ENCODE measurements at regions not wholly inside any gene's neighbourhood (a gene's known extent, or its start where the extent isn't known, plus 50 kb on each side); places are given as distances from the start of the nearest gene placed in this dataset.

GRCh38 chr6:40011844-40012243 is 77.6 kb upstream of the MOCS1 start:
- WGBS, 3 donors, result 85 to 92% (median 89%) methylated on average over 4 of the region's 4 CpGs
- H3K4me3 ChIP-seq, result no peak overlapping the region
- H3K4me1 ChIP-seq (ENCODE audit: insufficient read depth), result no peaks in the 10 kb centered on the region
- TF ChIP-seq EP300 (IDR thresholded peaks at IDR 0.05) (no peak), CTCF (IDR thresholded peaks at IDR 0.05) (no peak), POLR2A (IDR thresholded peaks at IDR 0.05) (no peak)
- intact Hi-C loops (cut with DNase I), result no loop called here
- no peaks in the 10 kb centered on the region for H3K36me3 ChIP-seq
- H3K27ac ChIP-seq, result no peak overlapping the region
- no peaks in the 10 kb centered on the region for H3K9me3 ChIP-seq
- H3K27me3 ChIP-seq, result no peaks in the 10 kb centered on the region
- no peak for DNase-seq

- Histone ChIP-seq H3K4me1 (ENCODE audit: insufficient read depth) (no peaks in the 10 kb centered on the region), H3K27me3 (no peaks in the 10 kb centered on the region), H3K36me3 (no peaks in the 10 kb centered on the region), H3K27ac (no peak overlapping the region), H3K9me3 (peaks cover 0 to 2% of the 10 kb centered on the region in 2 donors), H3K4me3 (no peak overlapping the region)
- no peak for DNase-seq
- TF ChIP-seq CTCF (IDR thresholded peaks at IDR 0.05), result no peak
- no peak for TF ChIP-seq POLR2A (IDR thresholded peaks at IDR 0.05)
- no peak for TF ChIP-seq EP300 (IDR thresholded peaks at IDR 0.05)
- whole genome bisulfite sequencing, 3 donors, result 49 to 64% (median 61%) methylated on average over 4 of the region's 4 CpGs
- intact Hi-C loops (cut with DNase I), result no loop called here
Observed at GRCh38 chr6:40000964-40001515, 66.8 kb upstream of the MOCS1 start.

- WGBS, 3 donors, result 55 to 61% (median 57%) methylated on average over 11 of the region's 11 CpGs
- TF ChIP-seq POLR2A (IDR thresholded peaks at IDR 0.05) (no peak), CTCF (IDR thresholded peaks at IDR 0.05) (no peak), EP300 (IDR thresholded peaks at IDR 0.05) (no peak)
- no peak overlapping the region for H3K27ac ChIP-seq
- H3K36me3 ChIP-seq, result no peaks in the 10 kb centered on the region
- peaks cover 0 to 2% of the 10 kb centered on the region in 2 donors for H3K9me3 ChIP-seq
- no peaks in the 10 kb centered on the region for H3K4me1 ChIP-seq (ENCODE audit: insufficient read depth)
- intact Hi-C loops (cut with DNase I), result no loop called here
- DNase-seq, result no peak
- no peak overlapping the region for H3K4me3 ChIP-seq
- no peaks in the 10 kb centered on the region for H3K27me3 ChIP-seq
Observed at GRCh38 chr6:39999006-39999867, 65.0 kb upstream of the MOCS1 start.

GRCh38 chr6:39998126-39998525 is 63.9 kb upstream of the MOCS1 start:
- no peaks in the 10 kb centered on the region for H3K27me3 ChIP-seq
- no peaks in the 10 kb centered on the region for H3K36me3 ChIP-seq
- DNase-seq, result no peak
- 79 to 94% (median 93%) methylated on average over 4 of the region's 4 CpGs for WGBS, 3 donors
- H3K4me3 ChIP-seq, result no peak overlapping the region
- intact Hi-C loops (cut with DNase I), result no loop called here
- TF ChIP-seq CTCF (IDR thresholded peaks at IDR 0.05), result no peak
- TF ChIP-seq POLR2A (IDR thresholded peaks at IDR 0.05), result no peak
- TF ChIP-seq EP300 (IDR thresholded peaks at IDR 0.05), result no peak
- peaks cover 0 to 2% of the 10 kb centered on the region in 2 donors for H3K9me3 ChIP-seq
- H3K4me1 ChIP-seq (ENCODE audit: insufficient read depth), result no peaks in the 10 kb centered on the region
- no peak overlapping the region for H3K27ac ChIP-seq
